ENCODE measurements at regions not wholly inside any gene's neighbourhood (a gene's known extent, or its start where the extent isn't known, plus 50 kb on each side); places are given as distances from the start of the nearest gene placed in this dataset.

DNA sequence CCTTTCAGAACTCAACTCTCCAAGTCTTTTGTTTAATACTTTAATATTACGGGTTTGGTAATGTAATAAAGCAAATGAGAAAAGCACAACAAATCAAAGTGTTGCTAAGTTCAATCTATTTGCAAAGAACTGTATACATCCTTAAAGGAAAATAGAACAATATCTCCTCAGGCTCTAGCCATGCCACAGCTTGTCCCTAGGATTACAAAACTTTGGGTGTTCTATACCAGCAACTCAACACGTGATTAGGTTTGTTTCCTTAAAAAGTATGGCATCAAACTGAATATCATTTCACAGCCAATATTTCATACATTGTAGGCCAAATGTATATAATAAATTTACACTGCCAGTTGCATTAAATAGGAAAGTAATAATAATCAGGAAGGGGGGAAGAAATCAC, 418.6 kb upstream of the MDFIC2 start:
- no peaks in the 10 kb centered on the region for H4K20me1 ChIP-seq (replicated peaks; ENCODE audit: control insufficient read depth, extremely low read depth, insufficient read depth, low read length)
- H3K27ac ChIP-seq (ENCODE audit: insufficient read depth, low read depth, low read length) = no peak overlapping the region
- no TSS peak for BruUV-seq (replicated peaks)
- DNase-seq (ENCODE audit: low read depth, low spot score) = no peak
- no peak overlapping the region for H3K9ac ChIP-seq (replicated peaks; ENCODE audit: extremely low read depth, insufficient read depth, low read length)
- H3K4me3 ChIP-seq (replicated peaks in 1 of 3; ENCODE audit: insufficient read depth in 1 of 3, low read depth in 1 of 3, low read length in 3 of 3) = no peak overlapping the region
- no peaks in the 10 kb centered on the region for H3K9me1 ChIP-seq (replicated peaks; ENCODE audit: control insufficient read depth, extremely low read depth, insufficient read depth, low read length)
- no peaks in the 10 kb centered on the region for H3K4me1 ChIP-seq (ENCODE audit: control insufficient read depth, extremely low read depth, insufficient read depth, low read length)
- dilution Hi-C loops (cut with MboI; ENCODE audit: extremely low pct_ligation_motif_present, low sequenced_read_pairs) = no loop called here
- no peak for TF ChIP-seq POLR2A (IDR thresholded peaks at IDR 0.05; ENCODE audit: low read depth, low read length)
- TF ChIP-seq, protein P1, sequence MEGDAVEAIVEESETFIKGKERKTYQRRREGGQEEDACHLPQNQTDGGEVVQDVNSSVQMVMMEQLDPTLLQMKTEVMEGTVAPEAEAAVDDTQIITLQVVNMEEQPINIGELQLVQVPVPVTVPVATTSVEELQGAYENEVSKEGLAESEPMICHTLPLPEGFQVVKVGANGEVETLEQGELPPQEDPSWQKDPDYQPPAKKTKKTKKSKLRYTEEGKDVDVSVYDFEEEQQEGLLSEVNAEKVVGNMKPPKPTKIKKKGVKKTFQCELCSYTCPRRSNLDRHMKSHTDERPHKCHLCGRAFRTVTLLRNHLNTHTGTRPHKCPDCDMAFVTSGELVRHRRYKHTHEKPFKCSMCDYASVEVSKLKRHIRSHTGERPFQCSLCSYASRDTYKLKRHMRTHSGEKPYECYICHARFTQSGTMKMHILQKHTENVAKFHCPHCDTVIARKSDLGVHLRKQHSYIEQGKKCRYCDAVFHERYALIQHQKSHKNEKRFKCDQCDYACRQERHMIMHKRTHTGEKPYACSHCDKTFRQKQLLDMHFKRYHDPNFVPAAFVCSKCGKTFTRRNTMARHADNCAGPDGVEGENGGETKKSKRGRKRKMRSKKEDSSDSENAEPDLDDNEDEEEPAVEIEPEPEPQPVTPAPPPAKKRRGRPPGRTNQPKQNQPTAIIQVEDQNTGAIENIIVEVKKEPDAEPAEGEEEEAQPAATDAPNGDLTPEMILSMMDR (IDR thresholded peaks at IDR 0.05; ENCODE audit: extremely low read depth in 1 of 2, insufficient read depth in 1 of 2, low read depth in 1 of 2, low read length in 2 of 2) = no peak
- no peak for TF ChIP-seq MYC (IDR thresholded peaks at IDR 0.05; ENCODE audit: low read depth, low read length)
- TF ChIP-seq GATA2 (IDR thresholded peaks at IDR 0.05; ENCODE audit: insufficient read depth, insufficient read length, low read depth, low read length) = no peak
- TF ChIP-seq POLR2AphosphoS5 (IDR thresholded peaks at IDR 0.05; ENCODE audit: insufficient read depth, low read depth, low read length) = no peak
- TF ChIP-seq, protein P2, sequence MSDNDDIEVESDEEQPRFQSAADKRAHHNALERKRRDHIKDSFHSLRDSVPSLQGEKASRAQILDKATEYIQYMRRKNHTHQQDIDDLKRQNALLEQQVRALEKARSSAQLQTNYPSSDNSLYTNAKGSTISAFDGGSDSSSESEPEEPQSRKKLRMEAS (IDR thresholded peaks at IDR 0.05; ENCODE audit: insufficient read depth, insufficient read length) = no peak
- no peak for TF ChIP-seq JUN (IDR thresholded peaks at IDR 0.05; ENCODE audit: borderline replicate concordance, insufficient read depth, insufficient read length, low read depth)
- no peak for TF ChIP-seq FOS (IDR thresholded peaks at IDR 0.05; ENCODE audit: borderline replicate concordance, insufficient read depth, low read length)
- no peak for TF ChIP-seq EZH2 (IDR thresholded peaks at IDR 0.05; ENCODE audit: borderline replicate concordance, low read depth, low read length, severe bottlenecking)
- intact Hi-C loops (cut with micrococcal nuclease) = no loop called here
- no peaks in the 10 kb centered on the region for H3K79me2 ChIP-seq (ENCODE audit: control insufficient read depth, insufficient read depth, low read length)
- H3K27me3 ChIP-seq (ENCODE audit: control insufficient read depth in 2 of 2, insufficient read depth in 2 of 2, low read length in 2 of 2) = no peaks in the 10 kb centered on the region
- no peak overlapping the region for H3K4me2 ChIP-seq (ENCODE audit: insufficient read depth, low read length)
- no peaks in the 10 kb centered on the region for H3K9me3 ChIP-seq (replicated peaks; ENCODE audit: control insufficient read depth, insufficient read depth, low read length)
- no peak for FAIRE-seq
- ChIA-PET POLR2A (no interaction called here), CTCF (no interaction called here)
- no peak overlapping the region for H2AFZ ChIP-seq (ENCODE audit: low read depth, low read length)
- no peaks in the 10 kb centered on the region for H3K36me3 ChIP-seq (ENCODE audit: control insufficient read depth in 2 of 2, extremely low read depth in 1 of 2, insufficient read depth in 2 of 2, low read length in 2 of 2)

Data from endothelial cell of umbilical vein (primary cell).